ENCODE measurements at regions not wholly inside any gene's neighbourhood (a gene's known extent, or its start where the extent isn't known, plus 50 kb on each side); places are given as distances from the start of the nearest gene placed in this dataset.

GRCh38 chr11:90847268-90847886 lies 624.5 kb upstream of the CHORDC1 start:
- TF ChIP-seq, protein P1, sequence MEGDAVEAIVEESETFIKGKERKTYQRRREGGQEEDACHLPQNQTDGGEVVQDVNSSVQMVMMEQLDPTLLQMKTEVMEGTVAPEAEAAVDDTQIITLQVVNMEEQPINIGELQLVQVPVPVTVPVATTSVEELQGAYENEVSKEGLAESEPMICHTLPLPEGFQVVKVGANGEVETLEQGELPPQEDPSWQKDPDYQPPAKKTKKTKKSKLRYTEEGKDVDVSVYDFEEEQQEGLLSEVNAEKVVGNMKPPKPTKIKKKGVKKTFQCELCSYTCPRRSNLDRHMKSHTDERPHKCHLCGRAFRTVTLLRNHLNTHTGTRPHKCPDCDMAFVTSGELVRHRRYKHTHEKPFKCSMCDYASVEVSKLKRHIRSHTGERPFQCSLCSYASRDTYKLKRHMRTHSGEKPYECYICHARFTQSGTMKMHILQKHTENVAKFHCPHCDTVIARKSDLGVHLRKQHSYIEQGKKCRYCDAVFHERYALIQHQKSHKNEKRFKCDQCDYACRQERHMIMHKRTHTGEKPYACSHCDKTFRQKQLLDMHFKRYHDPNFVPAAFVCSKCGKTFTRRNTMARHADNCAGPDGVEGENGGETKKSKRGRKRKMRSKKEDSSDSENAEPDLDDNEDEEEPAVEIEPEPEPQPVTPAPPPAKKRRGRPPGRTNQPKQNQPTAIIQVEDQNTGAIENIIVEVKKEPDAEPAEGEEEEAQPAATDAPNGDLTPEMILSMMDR (IDR thresholded peaks at IDR 0.05; ENCODE audit: low read depth, low read length): no peak
- TF ChIP-seq EZH2phosphoT487 (IDR thresholded peaks at IDR 0.05; ENCODE audit: low read depth): no peak
